HG03039 (cell line): ENCODE measurements at regions not wholly inside any gene's neighbourhood (a gene's known extent, or its start where the extent isn't known, plus 50 kb on each side); places are given as distances from the start of the nearest gene placed in this dataset.

Experiments used
- ATAC-seq: cut with Tn5 transposase; IDR thresholded peaks from one replicate; pipeline ENCODE4 v1.9.1; 2021; ENCODE audit warnings: mild to moderate bottlenecking, moderate library complexity; ENCODE audit not compliant: unreplicated experiment

DNA sequence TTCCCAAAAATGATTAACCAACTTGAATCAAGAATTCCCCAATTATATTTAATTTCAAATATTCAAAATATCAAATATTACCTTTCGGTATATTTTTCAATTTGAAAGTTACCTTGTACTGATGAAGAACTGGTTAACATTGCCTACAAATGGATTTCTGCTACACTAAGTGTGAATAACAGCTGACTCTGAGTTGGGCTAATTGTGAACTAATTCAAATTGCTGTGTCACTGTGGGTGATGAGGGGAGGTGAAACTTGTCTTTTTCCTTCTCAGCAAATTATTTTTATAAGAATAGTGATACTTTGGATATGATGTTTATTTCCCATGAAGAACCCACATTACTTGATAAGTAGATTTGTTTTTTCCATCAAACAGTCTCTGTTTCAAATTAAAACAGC is 103.4 kb upstream of the RPS23 start:
- no peak for ATAC-seq

- ATAC-seq, result no peak
Measured at GRCh38 chr5:82376307-82376706, 98.2 kb upstream of the RPS23 start.

DNA sequence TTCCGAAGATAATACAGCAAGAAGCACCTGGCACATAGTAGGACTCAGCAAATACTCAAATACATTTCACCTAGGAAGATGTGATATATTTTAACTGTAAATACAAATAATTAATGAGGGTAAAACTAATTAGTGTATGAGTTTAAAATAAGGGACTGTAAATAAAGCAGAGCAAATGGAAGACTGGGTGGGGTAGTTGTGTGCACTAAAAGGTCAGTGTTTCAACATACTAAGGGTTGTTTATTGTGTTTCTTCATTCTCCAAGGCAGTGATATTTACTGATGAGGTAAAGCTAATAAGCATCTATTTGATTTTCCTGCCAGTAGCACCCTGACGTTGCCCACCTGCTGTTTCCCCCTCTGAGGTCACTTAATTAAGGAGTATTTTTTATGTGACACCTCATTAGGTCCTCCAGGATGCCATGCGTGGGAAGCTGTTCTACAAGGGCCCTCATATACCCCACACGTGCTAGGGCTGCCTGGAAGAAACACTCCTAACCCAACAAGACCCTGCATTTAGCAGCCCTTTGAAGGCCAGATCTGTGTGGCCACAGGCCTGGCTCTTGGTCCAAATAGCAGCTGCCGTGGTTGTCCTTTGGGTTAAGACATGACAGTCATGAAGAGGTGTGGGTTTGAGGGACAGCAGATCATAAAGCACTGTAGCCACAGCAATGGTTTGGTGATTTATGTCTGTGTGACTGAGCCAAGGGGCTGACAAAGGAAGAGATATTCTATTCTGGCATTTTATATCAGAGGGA is 97.5 kb upstream of the RPS23 start:
- no peak for ATAC-seq

DNA sequence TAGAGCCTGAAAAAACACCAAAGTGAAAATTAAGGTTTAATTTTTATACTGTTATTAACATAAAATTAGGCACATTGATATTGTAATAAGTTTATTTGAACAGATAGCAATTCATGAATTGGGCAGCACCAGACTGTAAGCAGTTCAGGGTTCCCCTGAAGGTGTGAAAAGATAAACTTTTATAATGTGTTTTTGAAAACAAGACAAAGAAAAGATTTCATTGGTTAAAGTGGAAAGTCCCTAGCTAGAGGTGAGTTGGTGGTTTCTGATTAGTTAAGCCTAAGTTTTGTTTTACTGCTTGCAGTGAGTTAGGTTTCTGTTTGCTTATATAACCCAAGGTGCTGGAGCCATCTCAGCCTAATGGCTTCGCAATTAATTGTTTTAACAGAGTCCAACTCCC is 96.5 kb upstream of the RPS23 start:
- ATAC-seq, result no peak

DNA sequence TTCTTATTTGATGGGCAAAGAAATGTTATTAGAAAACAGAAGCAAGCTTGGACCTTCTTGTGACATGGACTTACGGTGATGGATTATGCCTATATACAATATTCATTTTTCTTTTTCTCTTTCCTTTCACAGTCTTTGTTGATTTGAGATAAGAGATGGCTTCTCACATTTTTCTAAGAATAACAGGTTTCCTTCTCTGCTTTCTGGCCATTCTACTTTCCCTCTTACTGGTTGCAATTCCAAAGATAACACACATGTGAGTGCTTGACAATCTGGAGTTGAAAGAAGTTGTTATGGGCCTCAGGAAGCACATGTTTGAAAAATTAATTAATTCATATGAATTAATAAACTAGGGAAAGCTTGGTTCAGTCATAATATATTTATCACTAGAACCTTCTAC is 89.8 kb upstream of the RPS23 start:
- ATAC-seq, result no peak

- ATAC-seq, result no peak
Measured at GRCh38 chr5:82365744-82366228, 87.6 kb upstream of the RPS23 start.

- no peak for ATAC-seq
Measured at GRCh38 chr5:82365026-82365425, 86.9 kb upstream of the RPS23 start.

- no peak for ATAC-seq
Measured at GRCh38 chr5:82364497-82364896, 86.3 kb upstream of the RPS23 start.

GRCh38 chr5:82363524-82363923 is 85.4 kb upstream of the RPS23 start:
- no peak for ATAC-seq

DNA sequence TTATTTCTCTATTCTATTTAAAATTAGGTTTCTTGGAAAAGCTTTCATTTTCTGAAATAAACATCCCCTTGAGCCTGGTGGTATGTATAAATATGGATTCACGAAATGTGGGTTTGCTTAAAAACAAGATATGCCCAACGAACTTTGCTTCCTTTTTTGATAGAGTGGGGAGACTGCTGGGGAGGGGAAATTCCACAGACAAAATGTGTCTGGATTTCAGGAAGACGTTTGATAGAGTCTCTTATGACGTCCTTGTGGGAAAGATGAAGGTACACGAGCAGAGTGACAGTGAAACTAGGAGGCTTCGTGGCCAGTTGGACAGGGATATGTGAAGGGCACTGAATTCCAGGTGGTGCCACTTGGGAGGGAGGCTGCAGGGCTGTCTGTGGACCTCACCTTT is 84.5 kb upstream of the RPS23 start:
- ATAC-seq, result no peak

- no peak for ATAC-seq
Measured at GRCh38 chr5:82360022-82360421, 81.9 kb upstream of the RPS23 start.

DNA sequence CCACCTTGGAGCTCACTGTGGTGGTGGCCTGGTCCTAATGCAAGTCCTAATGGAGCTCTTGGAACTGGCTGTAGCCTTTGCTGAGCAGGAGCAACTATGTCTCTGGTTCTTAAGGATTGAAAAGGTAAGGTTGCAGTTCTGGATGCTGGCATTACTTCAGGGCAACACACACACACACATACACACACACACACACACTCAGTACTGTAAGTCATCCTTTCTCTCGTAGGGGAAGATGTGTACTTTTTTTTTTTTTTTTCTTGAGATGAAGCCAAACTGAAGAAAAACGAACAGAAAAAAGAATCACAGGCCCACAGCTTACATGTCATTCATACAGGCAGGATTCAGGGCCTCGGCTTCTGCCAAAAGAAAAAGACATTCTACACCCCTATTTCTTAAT is 81.1 kb upstream of the RPS23 start:
- ATAC-seq, result no peak

DNA sequence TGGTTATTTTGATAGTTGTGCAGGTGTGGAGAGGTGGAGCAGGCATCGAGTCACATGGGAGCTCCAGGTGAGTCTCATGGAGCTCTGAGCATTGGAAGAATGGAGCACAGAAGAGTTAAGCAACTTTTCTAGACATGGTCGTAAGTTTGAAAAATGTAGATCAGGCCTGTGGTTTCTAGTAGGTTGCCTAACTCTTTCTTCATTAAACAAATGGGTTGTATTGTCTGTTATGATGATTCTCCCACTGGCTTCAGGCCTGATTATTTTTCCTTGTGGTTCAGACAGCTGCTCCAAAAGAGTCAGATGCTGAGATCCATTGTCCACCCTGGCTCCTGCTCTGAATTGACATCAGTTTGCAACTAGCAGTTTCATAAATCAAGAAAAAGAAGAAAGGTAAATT is 80.3 kb upstream of the RPS23 start:
- no peak for ATAC-seq

DNA sequence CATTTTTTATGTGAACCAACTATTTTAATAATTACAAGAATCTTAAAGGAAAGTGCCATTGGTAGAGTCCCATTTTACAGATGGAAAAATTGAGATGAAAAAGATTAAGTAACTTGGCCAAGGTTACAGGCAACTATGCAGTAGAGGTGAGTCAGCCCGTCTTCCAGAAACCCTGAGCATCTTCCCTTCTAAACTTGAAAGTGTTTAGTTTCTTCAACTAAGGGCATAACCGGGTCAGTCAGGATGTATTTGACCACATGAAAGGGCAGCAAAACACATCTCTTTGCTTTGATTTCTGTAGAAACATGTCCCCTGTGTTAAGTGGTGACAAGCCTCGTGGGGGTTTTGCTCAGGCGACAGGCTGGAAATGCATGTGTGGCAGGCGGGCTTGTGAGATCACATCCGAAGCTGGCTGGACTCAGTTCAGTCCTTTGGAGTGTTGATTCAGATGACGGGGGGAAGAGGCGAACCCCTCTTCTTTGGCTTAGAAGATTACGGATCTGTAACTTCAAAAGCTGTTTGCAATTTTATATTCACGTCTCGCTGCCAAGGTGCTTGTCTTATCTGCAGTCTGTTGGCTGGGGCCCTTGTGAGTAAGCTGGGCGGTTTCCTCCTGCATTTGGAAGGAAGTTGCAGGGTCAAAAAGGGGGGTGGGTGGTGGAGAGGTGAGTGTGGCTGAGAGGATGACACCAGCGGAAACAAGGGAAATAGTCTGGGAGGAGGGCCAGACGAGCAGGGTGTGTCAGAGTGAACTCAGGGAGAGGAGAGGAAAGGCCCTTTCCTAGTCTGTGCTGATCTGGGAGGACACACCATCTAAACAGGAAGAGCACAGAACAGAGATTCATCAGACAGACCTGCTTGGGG is 78.9 kb upstream of the RPS23 start:
- ATAC-seq, result peak; percentile 44

DNA sequence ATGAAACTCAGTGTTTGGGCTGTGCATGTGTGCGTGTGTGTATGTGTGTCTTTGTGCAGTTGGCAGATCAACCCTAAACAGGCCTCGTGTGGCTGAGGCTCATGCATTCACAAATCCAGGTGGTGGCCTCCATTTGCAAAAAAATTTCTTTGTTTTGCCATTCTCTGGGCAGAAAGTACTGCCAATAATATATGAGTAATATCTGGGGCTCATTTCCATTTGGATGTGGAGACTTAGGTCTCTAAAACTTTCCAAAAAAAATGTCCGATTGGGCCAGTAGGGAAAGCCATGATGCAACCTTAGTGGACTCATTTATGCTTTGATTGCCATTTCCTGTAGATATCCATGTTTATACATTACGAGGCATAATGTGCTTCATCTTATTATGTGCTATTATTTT is 77.9 kb upstream of the RPS23 start:
- no peak for ATAC-seq

DNA sequence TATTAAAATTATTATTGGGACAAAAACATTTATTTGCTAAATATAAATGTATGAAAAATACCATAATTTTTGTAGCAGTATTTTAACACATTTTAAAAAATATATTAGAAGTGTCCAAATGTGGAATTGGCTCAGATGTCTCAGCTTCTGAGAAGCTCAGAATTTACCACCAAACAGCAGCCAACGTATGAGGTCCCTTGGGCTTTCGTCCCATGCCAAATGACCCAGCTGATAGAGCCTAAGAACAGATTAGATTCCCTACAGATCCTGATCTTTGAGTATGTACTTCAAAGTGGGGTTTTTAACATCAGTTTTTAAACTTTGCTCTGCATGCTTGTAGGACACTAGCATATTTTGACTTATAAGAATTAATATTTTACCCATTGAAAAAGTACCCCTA is 77.3 kb upstream of the RPS23 start:
- no peak for ATAC-seq

DNA sequence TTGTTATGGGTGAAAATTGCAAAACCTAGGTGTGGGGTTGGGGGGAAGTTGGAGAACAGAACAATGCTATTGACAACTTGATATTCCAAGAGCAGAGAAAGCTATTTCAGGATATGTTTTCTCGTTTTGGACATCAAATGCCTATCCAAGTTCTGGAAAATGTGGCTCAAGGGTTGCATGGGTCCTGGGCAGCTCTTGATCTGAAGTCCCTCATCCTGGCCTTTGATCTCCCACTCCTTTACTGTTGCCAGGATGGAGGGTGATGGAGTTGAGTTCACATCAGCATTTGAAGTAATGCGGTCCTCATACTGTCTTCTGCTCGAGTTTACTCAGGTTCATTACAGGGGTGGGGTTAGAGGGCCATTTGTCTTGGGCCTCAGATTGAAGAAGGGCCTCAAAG is 76.9 kb upstream of the RPS23 start:
- no peak for ATAC-seq

- no peak for ATAC-seq
Measured at GRCh38 chr5:82354543-82354942, 76.4 kb upstream of the RPS23 start.

GRCh38 chr5:82353522-82353921 is 75.4 kb upstream of the RPS23 start:
- no peak for ATAC-seq

DNA sequence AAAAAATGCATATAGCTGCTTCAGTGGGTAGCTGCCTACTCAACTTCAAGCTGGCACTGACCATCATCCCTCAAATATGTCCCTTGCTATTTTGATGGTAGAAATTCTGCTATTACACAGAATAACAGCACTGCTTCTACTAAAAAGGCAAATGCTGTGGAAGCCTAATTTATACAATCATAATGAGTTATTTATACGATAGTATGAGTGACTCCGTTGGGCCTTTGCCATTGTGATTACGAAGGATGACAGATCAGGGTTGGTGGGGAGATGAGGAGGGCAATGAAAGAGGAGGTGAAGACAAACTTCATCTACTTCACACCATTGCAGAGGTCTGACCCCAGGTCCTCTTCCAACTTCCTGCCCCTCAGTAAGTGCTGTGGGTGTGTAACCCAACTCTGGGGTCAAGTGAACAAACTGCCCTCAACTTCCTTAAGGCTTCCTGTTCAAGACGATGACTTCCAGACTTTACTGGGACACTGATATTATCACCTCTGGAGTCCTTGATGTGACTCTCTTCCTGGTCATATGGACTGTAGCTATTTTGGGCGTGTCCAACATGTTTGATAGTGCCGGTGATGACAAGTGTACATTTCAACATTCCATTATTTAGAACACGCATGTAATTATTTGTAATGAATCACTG is 74.1 kb upstream of the RPS23 start:
- ATAC-seq, result no peak

GRCh38 chr5:82351754-82352145 is 73.6 kb upstream of the RPS23 start:
- ATAC-seq, result peak; percentile 82

- no peak for ATAC-seq
Measured at GRCh38 chr5:82351297-82351696, 73.1 kb upstream of the RPS23 start.
